IMR-90 (cell line): ENCODE measurements at regions not wholly inside any gene's neighbourhood (a gene's known extent, or its start where the extent isn't known, plus 50 kb on each side); places are given as distances from the start of the nearest gene placed in this dataset.

ENCODE experiments used
- ATAC-seq: fragments of 200-7000 bp; cut with Tn5 transposase; 2 replicates; pipeline ENCODE4 v1.9.1; 2020; ENCODE audit warnings: low read depth, mild to moderate bottlenecking, moderate library complexity
- BruUV-seq: library from RNA; stranded (reverse); fragments of 400-500 nt; replicated peaks from 2 replicates; lab custom pipeline; 2021; lab: Mats Ljungman, UMichigan
- CTCF ChIA-PET: fragments of 300-600 bp; formaldehyde crosslinking; extraction: SDS; loops from one replicate; lab custom pipeline; 2021; ENCODE audit warnings: antibody characterized with exemption; lab: Yijun Ruan, JAX
- POLR2A ChIA-PET: fragments of 300-600 bp; sonication (Branson Sonifier 250); formaldehyde crosslinking; loops from one replicate; lab custom pipeline; 2022; ENCODE audit warnings: antibody characterized with exemption; ENCODE audit not compliant: unreplicated experiment; lab: Charles Lee
- DNase-seq: peaks from one replicate; pipeline ENCODE4 v3.0.0; 2013
- H2AFZ ChIP-seq: replicated peaks from 2 replicates; pipeline ENCODE3; 2013; ENCODE audit warnings: low read length, mild to moderate bottlenecking; ENCODE audit not compliant: poor library complexity
- H2AK5ac ChIP-seq: 2 replicates; pipeline ENCODE4 v1.6.1; 2013; ENCODE audit warnings: low read depth, low read length, inconsistent platforms
- H2AK9ac ChIP-seq: replicated peaks from 2 replicates; pipeline ENCODE3; 2013; ENCODE audit warnings: mild to moderate bottlenecking, low read depth, low read length, moderate library complexity; ENCODE audit not compliant: poor library complexity
- H2BK120ac ChIP-seq: 2 replicates; pipeline ENCODE4 v1.6.1; 2013; ENCODE audit warnings: low read depth, low read length, inconsistent platforms
- H2BK15ac ChIP-seq: 3 replicates; pipeline ENCODE4 v1.6.1; 2013; ENCODE audit warnings: low read depth, low read length, inconsistent platforms
- H2BK20ac ChIP-seq: 2 replicates; pipeline ENCODE4 v1.6.1; 2013; ENCODE audit warnings: low read depth, mild to moderate bottlenecking, inconsistent platforms, low read length, moderate library complexity
- H2BK5ac ChIP-seq: 2 replicates; pipeline ENCODE4 v1.6.1; 2013; ENCODE audit warnings: mild to moderate bottlenecking, low read depth, low read length, inconsistent platforms; ENCODE audit not compliant: poor library complexity, severe bottlenecking
- H3K14ac ChIP-seq: replicated peaks from 2 replicates; pipeline ENCODE4 v1.6.1; 2013; ENCODE audit warnings: low read depth, low read length, inconsistent platforms
- H3K18ac ChIP-seq: 2 replicates; pipeline ENCODE4 v1.6.1; 2013; ENCODE audit warnings: low read depth, low read length, control low read depth
- H3K23ac ChIP-seq: 2 replicates; pipeline ENCODE4 v1.6.1; 2013; ENCODE audit warnings: low read depth, low read length, inconsistent platforms
- H3K27ac ChIP-seq: 2 replicates; pipeline ENCODE4 v1.5.1; 2013; ENCODE audit warnings: mild to moderate bottlenecking, control low read depth, low read length; ENCODE audit not compliant: insufficient read depth
- H3K27me3 ChIP-seq: 2 replicates; pipeline ENCODE4 v1.6.1; 2013; ENCODE audit warnings: low read length; ENCODE audit not compliant: control insufficient read depth, insufficient read depth
- H3K36me3 ChIP-seq: 2 replicates; pipeline ENCODE4 v1.6.1; 2013; ENCODE audit warnings: low read length, mixed read lengths; ENCODE audit not compliant: control insufficient read depth, insufficient read depth
- H3K4ac ChIP-seq: 2 replicates; pipeline ENCODE4 v1.6.1; 2013; ENCODE audit warnings: low read depth, low read length, inconsistent platforms
- H3K4me1 ChIP-seq: 2 replicates; pipeline ENCODE4 v1.6.1; 2013; ENCODE audit warnings: low read length, mixed read lengths; ENCODE audit not compliant: control insufficient read depth, insufficient read depth
- H3K4me2 ChIP-seq: 2 replicates; pipeline ENCODE4 v1.6.1; 2013; ENCODE audit warnings: low read depth, mild to moderate bottlenecking, control low read depth, low read length, moderate library complexity
- H3K4me3 ChIP-seq: 2 replicates; pipeline ENCODE4 v1.5.1; 2013; ENCODE audit warnings: low read depth, mild to moderate bottlenecking, control low read depth, low read length, moderate library complexity; ENCODE audit not compliant: insufficient read depth
- H3K56ac ChIP-seq: 2 replicates; pipeline ENCODE4 v1.6.1; 2013; ENCODE audit warnings: low read length, inconsistent platforms; ENCODE audit not compliant: insufficient read depth; ENCODE audit errors: extremely low read depth
- H3K79me1 ChIP-seq, 2 experiments: 2 replicates each; pipeline ENCODE4 v1.6.1; 2013; ENCODE audit warnings: low read length in 2 of 2, inconsistent platforms in 1 of 2, low read depth in 1 of 2
- H3K9ac ChIP-seq: 2 replicates; pipeline ENCODE4 v1.6.1; 2013; ENCODE audit warnings: low read depth, low read length, control low read depth
- H3K9me1 ChIP-seq: 2 replicates; pipeline ENCODE4 v1.6.1; 2013; ENCODE audit warnings: low read length, inconsistent platforms; ENCODE audit not compliant: insufficient read depth
- H3K9me3 ChIP-seq: 2 replicates; pipeline ENCODE4 v1.6.1; 2013; ENCODE audit warnings: low read length; ENCODE audit not compliant: control insufficient read depth, insufficient read depth
- H4K20me1 ChIP-seq: 2 replicates; pipeline ENCODE4 v1.6.1; 2013; ENCODE audit warnings: low read length, inconsistent platforms; ENCODE audit not compliant: insufficient read depth
- H4K5ac ChIP-seq: 2 replicates; pipeline ENCODE4 v1.6.1; 2013; ENCODE audit warnings: mild to moderate bottlenecking, low read depth, low read length, control low read depth
- H4K8ac ChIP-seq, 2 experiments: 2 replicates each; pipeline ENCODE4 v1.6.1; 2013; ENCODE audit warnings: low read depth in 2 of 2, low read length in 2 of 2, control low read depth in 1 of 2, inconsistent platforms in 1 of 2
- H4K91ac ChIP-seq: 2 replicates; pipeline ENCODE4 v1.6.1; 2013; ENCODE audit warnings: low read depth, low read length, inconsistent platforms; ENCODE audit not compliant: insufficient read depth
- BHLHE40 ChIP-seq: fragments of 150-350 bp; IDR thresholded peaks from 2 replicates; pipeline ENCODE4 v1.6.1; 2016; ENCODE audit warnings: mild to moderate bottlenecking, low read depth, low read length
- CHD1 ChIP-seq: IDR thresholded peaks from 2 replicates; pipeline ENCODE4 v1.6.1; 2012; ENCODE audit warnings: low read depth, low read length, improper control_type of control experiment
- FOS ChIP-seq: fragments of 150-350 bp; IDR thresholded peaks from 2 replicates; pipeline ENCODE4 v1.6.1; 2016; ENCODE audit warnings: low read depth, low read length
- RAD21 ChIP-seq: IDR thresholded peaks from 2 replicates; pipeline ENCODE4 v1.6.1; 2012; ENCODE audit warnings: low read length, improper control_type of control experiment
- RCOR1 ChIP-seq: IDR thresholded peaks from 2 replicates; pipeline ENCODE4 v1.6.1; 2012; ENCODE audit warnings: mild to moderate bottlenecking, low read length, improper control_type of control experiment; ENCODE audit not compliant: insufficient replicate concordance
- WGBS, 2 experiments: methylation state at CpG; one replicate each; pipeline versions ENCODE4 v1.1.5 to v1.1.7; 2013; ENCODE audit warnings: missing lambda C conversion rate in 2 of 2; ENCODE audit not compliant: insufficient read length in 1 of 2; ENCODE audit errors: extremely low coverage in 2 of 2; 5-methylcytosine and 5-hydroxymethylcytosine counted together
- dilution Hi-C: fragments of 300-500 bp; cut with HindIII; formaldehyde crosslinking; loops from one replicate; pipeline ENCODE4 v1.14.3; 2018; ENCODE audit warnings: low sequenced_read_pairs; ENCODE audit not compliant: unreplicated experiment
- in situ Hi-C: fragments of 300-500 bp; cut with MboI; formaldehyde crosslinking; loops from 3 replicates; pipeline ENCODE4 v1.14.3; 2019; ENCODE audit warnings: low sequenced_read_pairs, inconsistent platforms, mixed read lengths
- intact Hi-C: fragments of 100-400 bp; cut with micrococcal nuclease; formaldehyde crosslinking; loops from 2 replicates; pipeline ENCODE4 v1.10.0; 2022
- TF ChIP-seq, protein P1 (sequence below): fragments of 150-350 bp; IDR thresholded peaks from 2 replicates; pipeline ENCODE4 v1.6.1; 2017; ENCODE audit warnings: mild to moderate bottlenecking, antibody characterized with exemption, low read length, low read depth
- TF ChIP-seq, protein P2 (sequence below): conservative IDR thresholded peaks from 2 replicates; pipeline ENCODE4 v1.5.1; 2012; ENCODE audit warnings: mild to moderate bottlenecking, low read depth, low read length, improper control_type of control experiment

GRCh38 chr9:121592265-121592664, 59.2 kb upstream of the DAB2IP start:
- Histone ChIP-seq H3K23ac (no peak overlapping the region), H3K56ac (no peak overlapping the region), H3K18ac (no peak overlapping the region), H3K79me1 (no peaks in the 10 kb centered on the region), H3K36me3 (no peaks in the 10 kb centered on the region), H2AK5ac (no peak overlapping the region), H3K14ac (no peak overlapping the region), H3K4me1 (peaks cover 9% of the 10 kb centered on the region), H3K27me3 (peaks cover 2% of the 10 kb centered on the region; the same call in 1 of the 2 replicates), H3K4me2 (no peak overlapping the region), H3K9me3 (no peaks in the 10 kb centered on the region), H2AFZ (no peak overlapping the region), H3K4me3 (no peak overlapping the region), H3K27ac (no peak overlapping the region), H4K91ac (no peak overlapping the region), H2BK20ac (no peak overlapping the region), H4K20me1 (no peaks in the 10 kb centered on the region), H3K4ac (no peak overlapping the region), H2BK120ac (no peak overlapping the region), H3K9me1 (no peaks in the 10 kb centered on the region; the same call in 1 of the 2 replicates), H3K9ac (no peak overlapping the region), H2BK5ac (no peak overlapping the region), H2AK9ac (no peak overlapping the region), H4K5ac (no peak overlapping the region), H4K8ac (no peak overlapping the region), H2BK15ac (no peak overlapping the region)
- intact Hi-C loops (no loop called here), dilution Hi-C loops (no loop called here), in situ Hi-C loops (no loop called here)
- ChIA-PET CTCF (no interaction called here), POLR2A (no interaction called here)
- ATAC-seq: no peak
- no peak for DNase-seq
- TF ChIP-seq, protein P1, sequence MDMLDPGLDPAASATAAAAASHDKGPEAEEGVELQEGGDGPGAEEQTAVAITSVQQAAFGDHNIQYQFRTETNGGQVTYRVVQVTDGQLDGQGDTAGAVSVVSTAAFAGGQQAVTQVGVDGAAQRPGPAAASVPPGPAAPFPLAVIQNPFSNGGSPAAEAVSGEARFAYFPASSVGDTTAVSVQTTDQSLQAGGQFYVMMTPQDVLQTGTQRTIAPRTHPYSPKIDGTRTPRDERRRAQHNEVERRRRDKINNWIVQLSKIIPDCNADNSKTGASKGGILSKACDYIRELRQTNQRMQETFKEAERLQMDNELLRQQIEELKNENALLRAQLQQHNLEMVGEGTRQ: no peak
- TF ChIP-seq RAD21 (no peak), RCOR1 (no peak), BHLHE40 (no peak), FOS (no peak), CHD1 (no peak)
- TF ChIP-seq, protein P2, sequence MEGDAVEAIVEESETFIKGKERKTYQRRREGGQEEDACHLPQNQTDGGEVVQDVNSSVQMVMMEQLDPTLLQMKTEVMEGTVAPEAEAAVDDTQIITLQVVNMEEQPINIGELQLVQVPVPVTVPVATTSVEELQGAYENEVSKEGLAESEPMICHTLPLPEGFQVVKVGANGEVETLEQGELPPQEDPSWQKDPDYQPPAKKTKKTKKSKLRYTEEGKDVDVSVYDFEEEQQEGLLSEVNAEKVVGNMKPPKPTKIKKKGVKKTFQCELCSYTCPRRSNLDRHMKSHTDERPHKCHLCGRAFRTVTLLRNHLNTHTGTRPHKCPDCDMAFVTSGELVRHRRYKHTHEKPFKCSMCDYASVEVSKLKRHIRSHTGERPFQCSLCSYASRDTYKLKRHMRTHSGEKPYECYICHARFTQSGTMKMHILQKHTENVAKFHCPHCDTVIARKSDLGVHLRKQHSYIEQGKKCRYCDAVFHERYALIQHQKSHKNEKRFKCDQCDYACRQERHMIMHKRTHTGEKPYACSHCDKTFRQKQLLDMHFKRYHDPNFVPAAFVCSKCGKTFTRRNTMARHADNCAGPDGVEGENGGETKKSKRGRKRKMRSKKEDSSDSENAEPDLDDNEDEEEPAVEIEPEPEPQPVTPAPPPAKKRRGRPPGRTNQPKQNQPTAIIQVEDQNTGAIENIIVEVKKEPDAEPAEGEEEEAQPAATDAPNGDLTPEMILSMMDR: no peak
- BruUV-seq: no TSS peak
- WGBS, 2 experiments: 92% methylated on average over 2 of the region's 2 CpGs; no CpG with 5 or more reads in 1 of the 2 experiments
